ENCODE measurements at regions not wholly inside any gene's neighbourhood (a gene's known extent, or its start where the extent isn't known, plus 50 kb on each side); places are given as distances from the start of the nearest gene placed in this dataset.

DNA sequence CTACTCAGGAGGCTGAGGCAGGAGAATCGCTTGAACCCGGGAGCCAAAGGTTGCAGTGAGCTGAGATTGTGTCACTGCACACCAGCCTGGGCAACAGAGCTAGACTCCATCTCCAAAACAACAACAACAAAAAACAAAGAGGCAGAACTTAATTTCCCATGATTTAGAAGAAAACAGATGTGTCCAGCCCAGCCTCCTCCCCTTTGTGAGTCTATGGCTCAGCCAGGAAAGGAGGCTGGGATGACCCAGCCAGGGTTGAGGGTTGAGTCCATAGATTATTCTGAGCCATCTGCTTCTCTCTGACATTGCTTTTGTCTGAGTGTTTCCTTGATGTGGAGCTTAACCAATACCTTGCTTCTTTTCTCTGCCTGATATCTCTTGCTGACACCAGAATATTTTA lies 994.1 kb downstream of the TYW1 start:
- DNase-seq (ENCODE audit: low read depth, low spot score): no peak

- no peak for DNase-seq (ENCODE audit: low read depth, low spot score)
These were observed 995.7 kb downstream of the TYW1 start for GRCh38 chr7:67992287-67992686.

DNA sequence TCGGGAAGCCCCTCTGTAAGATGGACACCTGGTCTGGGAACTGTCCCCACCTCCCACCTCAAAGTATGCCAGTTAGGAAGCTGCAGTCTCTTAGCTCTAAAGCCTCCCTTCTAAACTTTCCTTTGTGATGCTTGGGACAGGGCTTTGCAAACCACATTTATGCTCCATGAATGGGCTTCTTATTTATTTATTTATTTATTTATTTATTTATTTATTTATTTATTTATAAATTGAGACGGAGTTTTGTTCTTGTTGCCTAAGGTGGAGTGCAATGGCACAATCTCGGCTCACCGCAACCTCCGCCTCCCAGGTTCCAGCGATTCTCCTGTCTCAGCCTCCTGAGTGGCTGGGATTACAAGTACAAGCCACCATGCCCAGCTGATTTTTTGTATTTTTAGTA lies 1009.4 kb downstream of the TYW1 start:
- DNase-seq (ENCODE audit: low read depth, low spot score): no peak

DNA sequence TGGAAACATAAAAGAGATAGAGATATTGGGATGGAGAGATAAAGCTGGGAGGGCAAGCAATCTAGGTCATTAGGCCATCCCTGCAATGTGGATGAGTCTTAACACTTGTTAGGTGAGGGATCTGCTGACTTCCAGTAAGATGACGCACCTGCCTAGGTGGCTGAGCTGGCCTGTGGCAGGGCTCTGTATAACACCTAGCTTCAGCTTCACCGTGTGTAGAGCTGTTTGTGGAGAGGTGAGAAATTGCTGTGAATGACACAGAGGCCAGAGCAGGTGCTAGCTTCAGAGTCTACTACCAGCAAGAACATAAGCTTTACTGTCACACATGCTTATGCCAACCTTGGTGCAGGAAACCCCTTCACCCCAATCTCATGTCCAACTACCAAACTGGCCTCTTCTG lies 1010.0 kb downstream of the TYW1 start:
- DNase-seq (ENCODE audit: low read depth, low spot score): no peak

DNA sequence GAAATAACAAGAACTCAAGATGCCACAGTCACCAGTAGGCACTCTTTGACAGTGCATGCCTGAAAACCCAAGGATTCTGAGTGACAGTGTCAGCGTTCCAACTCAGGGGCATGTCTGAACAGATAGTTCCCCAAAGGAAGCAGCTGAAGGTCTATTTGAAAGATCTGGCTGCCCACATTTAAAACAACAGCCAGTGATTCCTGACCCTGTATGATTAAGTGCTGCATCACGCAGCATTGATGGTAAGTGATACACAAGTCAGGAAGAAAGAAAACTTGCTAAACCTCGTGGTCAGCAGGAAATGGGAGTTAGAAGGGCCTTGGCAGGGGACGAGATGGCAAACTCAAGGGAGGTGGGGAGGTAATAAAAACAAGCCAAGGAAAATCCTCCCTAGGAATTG lies 1013.1 kb downstream of the TYW1 start:
- DNase-seq (ENCODE audit: low read depth, low spot score): no peak

DNA sequence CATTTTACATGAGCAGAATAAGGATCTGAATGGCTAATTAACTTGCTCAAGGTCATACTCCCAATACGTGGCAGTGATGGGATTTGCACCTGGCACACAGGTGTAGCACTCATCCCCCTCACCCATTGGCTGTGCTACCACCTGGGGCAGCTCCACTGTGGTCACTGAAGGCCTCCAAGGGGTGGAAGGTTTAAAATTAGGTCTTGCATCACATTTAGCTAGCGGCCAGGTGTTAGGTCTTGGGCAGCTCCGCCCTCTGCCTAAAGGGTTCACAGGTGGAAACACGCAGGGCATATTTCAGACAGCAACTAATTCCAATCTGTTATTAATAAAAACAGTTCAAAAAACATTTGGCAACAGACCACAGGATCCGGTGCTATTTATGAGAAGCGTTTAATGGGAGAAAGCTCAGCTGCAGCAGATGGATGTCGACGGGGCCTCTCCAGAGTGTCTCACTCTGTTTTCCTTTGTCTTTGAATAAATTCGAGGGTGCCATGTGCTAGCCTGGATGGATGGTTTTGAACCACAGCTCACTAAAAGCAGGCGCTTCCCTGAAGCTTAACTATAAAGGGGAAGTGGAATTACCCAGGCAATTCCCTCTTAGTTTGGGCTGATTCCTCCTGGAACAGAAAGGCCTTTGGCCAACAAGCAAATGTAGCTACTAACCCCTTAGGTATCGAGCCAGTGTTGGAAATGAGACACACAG lies 1017.6 kb downstream of the TYW1 start:
- no peak for DNase-seq (ENCODE audit: low read depth, low spot score)

GRCh38 chr7:68015122-68015977 lies 1018.7 kb downstream of the TYW1 start:
- no peak for DNase-seq (ENCODE audit: low read depth, low spot score)

GRCh38 chr7:68015978-68016532 lies 1019.4 kb downstream of the TYW1 start:
- DNase-seq (ENCODE audit: low read depth, low spot score): no peak

GRCh38 chr7:68020102-68020501 lies 1023.5 kb downstream of the TYW1 start:
- DNase-seq (ENCODE audit: low read depth, low spot score): no peak

- DNase-seq (ENCODE audit: low read depth, low spot score): no peak
These were observed 1028.7 kb downstream of the TYW1 start for GRCh38 chr7:68025369-68025768.

DNA sequence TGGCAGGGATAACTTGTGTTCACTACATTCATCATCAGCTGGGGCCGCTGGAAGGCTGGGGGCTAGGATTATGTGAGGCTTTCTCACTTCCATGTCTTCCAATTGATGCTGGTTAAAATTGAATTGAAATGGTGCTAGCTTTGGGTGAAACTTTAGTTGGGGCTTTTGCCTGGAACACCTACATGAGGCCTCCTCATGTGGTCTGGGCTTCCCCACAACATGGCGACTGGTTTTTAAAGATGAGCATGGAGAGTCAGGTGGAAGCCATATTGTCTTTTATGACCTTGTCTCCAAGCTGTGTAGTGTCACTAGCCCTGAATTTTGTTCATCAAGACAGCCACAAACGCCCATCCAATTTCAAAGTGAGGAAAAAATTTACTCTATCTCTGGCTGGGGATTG lies 1033.9 kb downstream of the TYW1 start:
- no peak for DNase-seq (ENCODE audit: low read depth, low spot score)

- no peak for DNase-seq (ENCODE audit: low read depth, low spot score)
These were observed 1034.7 kb downstream of the TYW1 start for GRCh38 chr7:68031180-68031943.

GRCh38 chr7:68038621-68039314 lies 1042.1 kb downstream of the TYW1 start:
- no peak for DNase-seq (ENCODE audit: low read depth, low spot score)

GRCh38 chr7:68041554-68041953 lies 1044.9 kb downstream of the TYW1 start:
- no peak for DNase-seq (ENCODE audit: low read depth, low spot score)

- no peak for DNase-seq (ENCODE audit: low read depth, low spot score)
These were observed 1046.9 kb downstream of the TYW1 start for GRCh38 chr7:68043546-68043945.

DNA sequence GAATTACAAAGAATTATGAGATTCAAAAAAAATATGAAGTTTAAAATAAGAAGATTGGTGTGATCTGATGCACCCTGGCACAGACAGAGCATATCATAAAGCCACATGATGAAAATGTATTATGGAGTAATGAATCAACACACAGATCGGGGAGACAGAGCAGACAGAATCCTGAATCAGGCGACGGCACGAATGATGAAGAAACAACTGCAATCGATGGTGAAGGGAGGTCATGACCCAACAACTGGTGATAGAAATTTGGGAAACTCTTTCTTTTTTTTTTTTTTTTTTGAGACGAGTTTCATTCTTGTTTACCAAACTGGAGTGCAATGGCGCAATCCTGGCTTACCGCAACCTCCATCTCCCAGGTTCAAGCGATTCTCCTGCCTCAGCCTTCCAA lies 1054.0 kb downstream of the TYW1 start:
- DNase-seq (ENCODE audit: low read depth, low spot score): no peak

DNA sequence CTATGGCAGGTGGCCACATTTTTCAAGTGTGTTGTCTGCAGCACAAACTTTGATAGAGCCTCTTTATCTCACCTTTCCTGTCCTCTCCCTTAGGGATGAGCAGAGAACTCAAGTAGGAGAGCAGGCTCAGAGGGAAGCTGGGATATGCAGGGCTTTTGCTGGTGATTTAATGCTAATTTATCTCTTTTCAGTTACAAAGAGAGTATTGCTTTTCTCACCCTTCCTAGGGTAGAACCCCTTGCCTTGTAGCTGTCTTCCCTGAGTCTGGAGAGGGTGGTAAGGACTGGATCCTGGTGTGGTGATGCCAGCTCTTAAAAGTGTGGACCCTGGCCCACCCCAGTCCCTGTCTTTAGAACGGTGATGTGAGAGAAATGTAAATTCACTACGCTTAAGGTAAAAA lies 1061.4 kb downstream of the TYW1 start:
- no peak for DNase-seq (ENCODE audit: low read depth, low spot score)

- peak; percentile 41 for DNase-seq (ENCODE audit: low read depth, low spot score)
These were observed 1066.5 kb downstream of the TYW1 start for GRCh38 chr7:68063171-68063570.

- no peak for DNase-seq (ENCODE audit: low read depth, low spot score)
These were observed 1068.9 kb downstream of the TYW1 start for GRCh38 chr7:68065581-68065980.

DNA sequence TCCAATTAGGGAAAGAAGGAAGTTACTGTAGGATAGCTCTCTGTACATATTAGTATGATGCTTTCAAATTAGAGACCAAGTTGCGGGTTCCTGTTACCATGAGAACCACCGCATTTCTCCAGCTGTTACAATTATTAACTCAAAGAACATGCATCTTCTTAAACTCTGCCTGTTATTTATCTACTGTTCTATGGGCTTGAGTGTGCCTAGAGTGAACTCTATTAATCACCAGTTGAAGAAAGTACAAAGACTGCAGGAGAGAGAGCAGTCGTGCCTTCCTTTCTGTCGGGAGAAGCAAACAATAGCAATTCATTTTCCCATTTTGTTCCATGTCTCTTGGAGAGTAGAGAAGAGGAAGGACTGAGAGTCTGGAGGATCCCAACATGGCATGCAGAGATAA lies 1071.2 kb downstream of the TYW1 start:
- DNase-seq (ENCODE audit: low read depth, low spot score): no peak

GRCh38 chr7:68070992-68071391 lies 1074.4 kb downstream of the TYW1 start:
- no peak for DNase-seq (ENCODE audit: low read depth, low spot score)

All from ELF-1 (cell line).